Endothelial cell of umbilical vein (primary cell): ENCODE measurements at regions not wholly inside any gene's neighbourhood (a gene's known extent, or its start where the extent isn't known, plus 50 kb on each side); places are given as distances from the start of the nearest gene placed in this dataset.

Source experiments
- BruUV-seq: library from RNA; stranded (reverse); fragments of 400-500 nt; replicated peaks from 2 replicates; lab custom pipeline; 2021; lab: Mats Ljungman, UMichigan
- CTCF ChIA-PET: fragments of 300-600, 350-600 bp; sonication (Branson Sonifier 250); formaldehyde crosslinking; loops from one replicate; lab custom pipeline; 2021; ENCODE audit warnings: antibody characterized with exemption, inconsistent platforms; lab: Charles Lee
- POLR2A ChIA-PET: fragments of 300-600, 350-600 bp; sonication (Branson Sonifier 250); formaldehyde crosslinking; loops from one replicate; lab custom pipeline; 2021; ENCODE audit warnings: antibody characterized with exemption, inconsistent platforms; lab: Charles Lee
- DNase-seq: peaks from one replicate; pipeline ENCODE4 v3.0.0-alpha.2; 2011; ENCODE audit warnings: low read depth, low spot score
- FAIRE-seq: peaks from 2 replicates; lab custom pipeline; 2011; peaks lifted over from hg19 to GRCh38; lab: Jason Lieb, UNC
- H2AFZ ChIP-seq: 2 replicates; pipeline ENCODE4 v1.6.0; 2012; ENCODE audit warnings: low read depth, low read length, control low read depth, inconsistent platforms
- H3K27ac ChIP-seq: 2 replicates; pipeline ENCODE4 v1.5.1; 2011; ENCODE audit warnings: low read depth, mild to moderate bottlenecking, control low read depth, low read length, moderate library complexity; ENCODE audit not compliant: insufficient read depth
- H3K27me3 ChIP-seq, 2 experiments: 2 replicates each; pipeline versions ENCODE4 v1.6.0 to v1.6.1; 2011; ENCODE audit warnings: low read length in 2 of 2, mixed read lengths in 1 of 2; ENCODE audit not compliant: control insufficient read depth in 2 of 2, insufficient read depth in 2 of 2
- H3K36me3 ChIP-seq, 2 experiments: 2 replicates in 1 of 2; 3 replicates in 1 of 2; pipeline ENCODE4 v1.5.1; 2011; ENCODE audit warnings: low read length in 2 of 2, mild to moderate bottlenecking in 1 of 2, moderate library complexity in 1 of 2; ENCODE audit not compliant: control insufficient read depth in 2 of 2, insufficient read depth in 2 of 2; ENCODE audit errors: extremely low read depth in 1 of 2
- H3K4me1 ChIP-seq: 3 replicates; pipeline ENCODE4 v1.5.1; 2011; ENCODE audit warnings: mild to moderate bottlenecking, low read length; ENCODE audit not compliant: control insufficient read depth, insufficient read depth; ENCODE audit errors: extremely low read depth
- H3K4me2 ChIP-seq: 2 replicates; pipeline ENCODE4 v1.6.1; 2011; ENCODE audit warnings: low read length, control low read depth, mixed read lengths; ENCODE audit not compliant: insufficient read depth
- H3K4me3 ChIP-seq, 3 experiments: fragments of 200-600 bp in 1 of 3; sonication (generic), shearing (Covaris generic) in 1 of 3; replicated peaks in 1 of 3; 2 replicates each; pipeline ENCODE4 v1.5.1; 2011 to 2016; ENCODE audit warnings: control low read depth in 3 of 3, low read length in 3 of 3, mild to moderate bottlenecking in 2 of 3, inconsistent platforms in 1 of 3, low read depth in 1 of 3, moderate library complexity in 1 of 3; ENCODE audit not compliant: insufficient read depth in 1 of 3
- H3K79me2 ChIP-seq: 2 replicates; pipeline ENCODE4 v1.6.0; 2012; ENCODE audit warnings: low read length, inconsistent platforms; ENCODE audit not compliant: control insufficient read depth, insufficient read depth
- H3K9ac ChIP-seq: replicated peaks from 2 replicates; pipeline ENCODE3; 2011; ENCODE audit warnings: low read length, control low read depth; ENCODE audit not compliant: insufficient read depth; ENCODE audit errors: extremely low read depth
- H3K9me1 ChIP-seq: replicated peaks from 3 replicates; pipeline ENCODE4 v1.6.0; 2011; ENCODE audit warnings: mild to moderate bottlenecking, low read length; ENCODE audit not compliant: control insufficient read depth, insufficient read depth; ENCODE audit errors: extremely low read depth
- H3K9me3 ChIP-seq: replicated peaks from 2 replicates; pipeline ENCODE4 v1.5.1; 2012; ENCODE audit warnings: low read length, inconsistent platforms; ENCODE audit not compliant: control insufficient read depth, insufficient read depth
- H4K20me1 ChIP-seq: replicated peaks from 2 replicates; pipeline ENCODE3; 2011; ENCODE audit warnings: mild to moderate bottlenecking, low read length; ENCODE audit not compliant: control insufficient read depth, insufficient read depth; ENCODE audit errors: extremely low read depth
- CTCF ChIP-seq, 2 donors: IDR thresholded peaks; 1 replicate in 1 of 2; 2 replicates in 1 of 2; pipeline ENCODE4 v1.5.1; 2011; ENCODE audit warnings: low read length in 2 of 2, mild to moderate bottlenecking in 2 of 2, moderate library complexity in 2 of 2, control low read depth in 1 of 2, inconsistent platforms in 1 of 2, low read depth in 1 of 2; ENCODE audit not compliant: insufficient read depth in 1 of 2; ENCODE audit errors: extremely low read depth in 1 of 2
- EZH2 ChIP-seq: IDR thresholded peaks from 2 replicates; pipeline ENCODE4 v1.6.1; 2012; ENCODE audit warnings: borderline replicate concordance, low read depth, mild to moderate bottlenecking, moderate library complexity, low read length, inconsistent platforms; ENCODE audit not compliant: severe bottlenecking
- FOS ChIP-seq: IDR thresholded peaks from 2 replicates; pipeline ENCODE4 v1.6.1; 2011; ENCODE audit warnings: mild to moderate bottlenecking, low read length, moderate library complexity, borderline replicate concordance; ENCODE audit not compliant: insufficient read depth
- GATA2 ChIP-seq: IDR thresholded peaks from 2 replicates; pipeline ENCODE4 v1.7.0; 2011; ENCODE audit warnings: low read depth, mild to moderate bottlenecking, moderate library complexity, mixed read lengths, low read length; ENCODE audit not compliant: insufficient read length, insufficient read depth
- JUN ChIP-seq: IDR thresholded peaks from 2 replicates; pipeline ENCODE4 v1.6.1; 2011; ENCODE audit warnings: borderline replicate concordance, low read depth; ENCODE audit not compliant: insufficient read length, insufficient read depth
- MAX ChIP-seq: IDR thresholded peaks from 2 replicates; pipeline ENCODE4 v1.6.1; 2011; ENCODE audit not compliant: insufficient read depth, insufficient read length
- MYC ChIP-seq: IDR thresholded peaks from one replicate; pipeline ENCODE4 v1.6.1; 2011; ENCODE audit warnings: mild to moderate bottlenecking, low read depth, low read length
- POLR2A ChIP-seq: IDR thresholded peaks from 2 replicates; pipeline ENCODE4 v1.6.1; 2012; ENCODE audit warnings: low read depth, mild to moderate bottlenecking, control low read depth, low read length
- POLR2AphosphoS5 ChIP-seq: IDR thresholded peaks from 2 replicates; pipeline ENCODE4 v1.6.1; 2012; ENCODE audit warnings: low read depth, mild to moderate bottlenecking, control low read depth, low read length, moderate library complexity; ENCODE audit not compliant: insufficient read depth
- dilution Hi-C: fragments of 300-500 bp; cut with MboI; formaldehyde crosslinking; loops from one replicate; pipeline ENCODE4 v1.15.0; 2019; ENCODE audit warnings: low sequenced_read_pairs; ENCODE audit not compliant: extremely low pct_ligation_motif_present
- intact Hi-C: fragments of 100-400 bp; cut with micrococcal nuclease; formaldehyde crosslinking; loops from one replicate; pipeline ENCODE4 v1.10.0; 2022

- Histone ChIP-seq H3K4me3 (no peak overlapping the region), H3K9ac (no peak overlapping the region), H3K9me3 (peaks cover 4% of the 10 kb centered on the region), H2AFZ (no peak overlapping the region), H3K4me2 (no peak overlapping the region), H3K79me2 (no peaks in the 10 kb centered on the region), H3K9me1 (no peaks in the 10 kb centered on the region), H3K36me3 (no peaks in the 10 kb centered on the region), H3K27ac (no peak overlapping the region), H4K20me1 (no peaks in the 10 kb centered on the region), H3K27me3 (no peaks in the 10 kb centered on the region), H3K4me1 (no peaks in the 10 kb centered on the region)
- no peak for FAIRE-seq
- intact Hi-C loops = no loop called here
- ChIA-PET POLR2A (no interaction called here), CTCF (no interaction called here)
- BruUV-seq = no TSS peak
- DNase-seq = no peak
- dilution Hi-C loops = no loop called here
- no peak for TF ChIP-seq MYC
- TF ChIP-seq FOS = no peak
- no peak for TF ChIP-seq GATA2
- TF ChIP-seq MAX = no peak
- no peak for TF ChIP-seq POLR2A
- TF ChIP-seq EZH2 = no peak
- TF ChIP-seq CTCF (IDR thresholded peaks at IDR 0.05; ENCODE audit: extremely low read depth in 1 of 2, insufficient read depth in 1 of 2, low read depth in 1 of 2, low read length in 2 of 2) = no peak
- no peak for TF ChIP-seq POLR2AphosphoS5
- no peak for TF ChIP-seq JUN
Observed at GRCh38 chr22:48284671-48285070, 1522.2 kb downstream of the TBC1D22A start.
